ENCODE measurements at regions not wholly inside any gene's neighbourhood (a gene's known extent, or its start where the extent isn't known, plus 50 kb on each side); places are given as distances from the start of the nearest gene placed in this dataset.
"Not testable (repeated sequence)": the region's sequence is repeated elsewhere in the genome, so short reads cannot be mapped to it uniquely, and the experiment has no call there.

- H3K27ac ChIP-seq: peak overlapping the region; percentile 93
- H3K4me1 ChIP-seq: peaks cover 86% of the 10 kb centered on the region
- no peak overlapping the region for H3K9ac ChIP-seq
- no peak for TF ChIP-seq CTCF (IDR thresholded peaks at IDR 0.05)
- H2AFZ ChIP-seq: peak overlapping the region; percentile 72
- H3K4me3 ChIP-seq (ENCODE audit: low read depth, low read length): no peak overlapping the region
- no peaks in the 10 kb centered on the region for H3K27me3 ChIP-seq (ENCODE audit: control insufficient read depth, insufficient read depth, low read length)
- H3K79me2 ChIP-seq: no peaks in the 10 kb centered on the region
- H3K9me3 ChIP-seq (ENCODE audit: control insufficient read depth, low read length): no peaks in the 10 kb centered on the region
- H3K4me2 ChIP-seq (ENCODE audit: low read length): no peak overlapping the region
- H3K36me3 ChIP-seq (ENCODE audit: control insufficient read depth, insufficient read depth, low read length): no peaks in the 10 kb centered on the region
These were observed 559.3 kb upstream of the ID2 start for GRCh38 chr2:8122520-8122919.

- H3K4me1 ChIP-seq: peaks cover 76% of the 10 kb centered on the region
- H3K27ac ChIP-seq: peak overlapping the region; percentile 93
These were observed 558.4 kb upstream of the ID2 start for GRCh38 chr2:8123464-8123863.

GRCh38 chr2:8125741-8126711 is 555.8 kb upstream of the ID2 start:
- Histone ChIP-seq H3K4me2 (ENCODE audit: low read length) (no peak overlapping the region), H3K27ac (peak overlapping the region; percentile 93), H3K79me2 (no peaks in the 10 kb centered on the region), H3K9ac (no peak overlapping the region), H2AFZ (peak overlapping the region; percentile 54), H3K4me3 (ENCODE audit: low read depth, low read length) (no peak overlapping the region), H3K9me3 (ENCODE audit: control insufficient read depth, low read length) (no peaks in the 10 kb centered on the region), H3K4me1 (peaks cover 51% of the 10 kb centered on the region), H3K36me3 (ENCODE audit: control insufficient read depth, insufficient read depth, low read length) (no peaks in the 10 kb centered on the region), H3K27me3 (ENCODE audit: control insufficient read depth, insufficient read depth, low read length) (no peaks in the 10 kb centered on the region)
- TF ChIP-seq CTCF (IDR thresholded peaks at IDR 0.05): no peak

More at GRCh38 chr2:8123464-8123863, 558.4 kb upstream of the ID2 start:
- H3K27me3 ChIP-seq (ENCODE audit: control insufficient read depth, insufficient read depth, low read length): no peaks in the 10 kb centered on the region
- no peaks in the 10 kb centered on the region for H3K9me3 ChIP-seq (ENCODE audit: control insufficient read depth, low read length)
- H3K4me2 ChIP-seq (ENCODE audit: low read length): no peak overlapping the region
- H3K79me2 ChIP-seq: no peaks in the 10 kb centered on the region
- no peak overlapping the region for H3K4me3 ChIP-seq (ENCODE audit: low read depth, low read length)
- peak overlapping the region; percentile 35 for H2AFZ ChIP-seq
- no peak overlapping the region for H3K9ac ChIP-seq
- no peak for TF ChIP-seq CTCF (IDR thresholded peaks at IDR 0.05)
- no peaks in the 10 kb centered on the region for H3K36me3 ChIP-seq (ENCODE audit: control insufficient read depth, insufficient read depth, low read length)

- H3K36me3 ChIP-seq (ENCODE audit: control insufficient read depth, insufficient read depth, low read length): no peaks in the 10 kb centered on the region
- no peaks in the 10 kb centered on the region for H3K9me3 ChIP-seq (ENCODE audit: control insufficient read depth, low read length)
- no peak for TF ChIP-seq CTCF (IDR thresholded peaks at IDR 0.05)
- no peak overlapping the region for H3K9ac ChIP-seq
- H2AFZ ChIP-seq: peak overlapping the region; percentile 54
- H3K79me2 ChIP-seq: no peaks in the 10 kb centered on the region
- H3K4me1 ChIP-seq: peaks cover 45% of the 10 kb centered on the region
- no peak overlapping the region for H3K4me3 ChIP-seq (ENCODE audit: low read depth, low read length)
- no peaks in the 10 kb centered on the region for H3K27me3 ChIP-seq (ENCODE audit: control insufficient read depth, insufficient read depth, low read length)
- H3K4me2 ChIP-seq (ENCODE audit: low read length): no peak overlapping the region
- H3K27ac ChIP-seq: peak overlapping the region; percentile 93
These were observed 555.1 kb upstream of the ID2 start for GRCh38 chr2:8126783-8127182.

- H3K9ac ChIP-seq; H3K4me3 ChIP-seq (ENCODE audit: low read depth, low read length); H3K27me3 ChIP-seq (ENCODE audit: control insufficient read depth, insufficient read depth, low read length); H3K27ac ChIP-seq; H3K36me3 ChIP-seq (ENCODE audit: control insufficient read depth, insufficient read depth, low read length); H3K79me2 ChIP-seq; H3K9me3 ChIP-seq (ENCODE audit: control insufficient read depth, low read length); H2AFZ ChIP-seq; H3K4me2 ChIP-seq (ENCODE audit: low read length): not testable (repeated sequence)
- H3K4me1 ChIP-seq: peaks cover 33% of the 10 kb centered on the region
These were observed 550.4 kb upstream of the ID2 start for GRCh38 chr2:8131423-8131822.

Data from parathyroid adenoma (tissue), 2 donors.